Duodenal mucosa (tissue), 2 donors: ENCODE measurements at regions not wholly inside any gene's neighbourhood (a gene's known extent, or its start where the extent isn't known, plus 50 kb on each side); places are given as distances from the start of the nearest gene placed in this dataset.
"Not testable (repeated sequence)": the region's sequence is repeated elsewhere in the genome, so short reads cannot be mapped to it uniquely, and the experiment has no call there.

Experiments used
- H3K27ac ChIP-seq: one replicate; pipeline ENCODE4 v1.7.0; 2013; ENCODE audit warnings: low read depth, low read length
- H3K27me3 ChIP-seq, 2 donors: one replicate each; pipeline ENCODE4 v1.7.0; 2013; ENCODE audit warnings: low read length in 2 of 2, control low read depth in 1 of 2; ENCODE audit not compliant: insufficient read depth in 2 of 2, control insufficient read depth in 1 of 2
- H3K36me3 ChIP-seq, 2 donors: one replicate each; pipeline ENCODE4 v1.7.0; 2013; ENCODE audit warnings: low read length in 2 of 2, control low read depth in 1 of 2; ENCODE audit not compliant: insufficient read depth in 2 of 2, control insufficient read depth in 1 of 2
- H3K4me1 ChIP-seq, 2 donors: one replicate each; pipeline ENCODE4 v1.7.0; 2013; ENCODE audit warnings: low read length in 2 of 2, control low read depth in 1 of 2; ENCODE audit not compliant: insufficient read depth in 2 of 2, control insufficient read depth in 1 of 2
- H3K4me3 ChIP-seq, 2 donors: one replicate each; pipeline ENCODE4 v1.7.0; 2013; ENCODE audit warnings: low read length in 2 of 2, low read depth in 1 of 2
- H3K9ac ChIP-seq, 2 donors: one replicate each; pipeline ENCODE4 v1.7.0; 2013; ENCODE audit warnings: low read length in 2 of 2, low read depth in 1 of 2
- H3K9me3 ChIP-seq, 2 donors: one replicate each; pipeline ENCODE4 v1.7.0; 2013; ENCODE audit warnings: low read length in 2 of 2, control low read depth in 1 of 2; ENCODE audit not compliant: control insufficient read depth in 1 of 2

DNA sequence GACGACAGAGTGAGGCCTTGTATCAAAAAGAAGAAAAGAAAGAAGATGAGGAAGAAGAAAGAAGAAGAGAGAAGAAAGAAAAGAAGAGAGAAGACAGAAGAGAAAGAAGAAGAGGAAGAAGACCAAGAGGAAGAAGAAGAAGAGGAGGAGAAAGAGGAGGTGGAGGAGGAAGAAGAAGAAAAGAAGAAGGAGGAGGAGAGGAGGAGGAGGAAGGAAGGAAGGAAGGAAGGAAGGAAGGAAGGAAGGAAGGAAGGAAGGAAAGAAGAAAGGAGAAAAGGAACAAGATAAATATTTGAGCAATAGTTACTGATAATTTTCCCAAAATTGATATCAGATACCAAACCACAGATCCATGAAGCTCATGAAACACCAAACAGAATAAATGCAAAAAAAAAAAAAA lies 169.7 kb upstream of the TMEM45B start:
- no peaks in the 10 kb centered on the region for H3K36me3 ChIP-seq
- no peaks in the 10 kb centered on the region for H3K27me3 ChIP-seq
- no peak overlapping the region for H3K9ac ChIP-seq
- H3K9me3 ChIP-seq, result no peaks in the 10 kb centered on the region
- no peak overlapping the region for H3K4me3 ChIP-seq
- H3K27ac ChIP-seq, result no peak overlapping the region
- no peaks in the 10 kb centered on the region for H3K4me1 ChIP-seq

DNA sequence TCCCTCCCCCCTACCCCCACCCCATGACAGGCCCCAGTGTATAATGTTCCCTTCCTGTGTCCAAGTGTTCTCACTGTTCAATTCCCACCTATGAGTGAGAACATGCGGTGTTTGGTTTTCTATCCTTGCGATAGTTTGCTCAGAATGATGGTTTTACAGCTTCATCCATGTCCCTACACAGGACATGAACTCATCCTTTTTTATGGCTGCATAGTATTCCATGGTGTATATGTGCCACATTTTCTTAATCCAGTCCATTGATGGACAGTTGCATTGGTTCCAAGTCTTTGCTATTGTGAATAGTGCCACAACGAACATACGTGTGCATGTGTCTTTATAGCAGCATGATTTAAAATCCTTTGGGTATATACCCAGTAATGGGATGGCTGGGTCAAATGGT lies 165.6 kb upstream of the TMEM45B start:
- not testable (repeated sequence) for H3K27ac ChIP-seq, H3K9me3 ChIP-seq, H3K4me1 ChIP-seq, H3K9ac ChIP-seq, H3K36me3 ChIP-seq, H3K27me3 ChIP-seq, H3K4me3 ChIP-seq

DNA sequence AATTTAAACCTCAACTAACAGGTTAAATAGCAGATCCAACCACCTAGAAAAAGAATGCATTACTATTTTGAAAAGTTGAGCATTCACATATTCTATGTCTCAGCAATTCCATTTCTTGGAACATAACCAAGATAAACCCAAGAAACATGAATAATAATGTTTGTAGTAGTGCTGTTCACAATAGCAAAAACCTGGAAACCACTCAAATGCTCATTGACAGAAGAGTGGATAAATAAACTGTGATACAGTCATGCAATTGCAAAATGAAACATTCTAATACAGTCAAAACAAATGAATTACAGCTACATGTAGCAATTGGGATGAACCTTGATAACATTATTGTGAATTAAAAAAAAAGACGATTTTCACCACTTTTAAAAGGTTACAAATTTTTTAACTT lies 162.8 kb upstream of the TMEM45B start:
- H3K9me3 ChIP-seq, result peaks cover 10 to 14% of the 10 kb centered on the region in 2 donors
- H3K36me3 ChIP-seq, result no peaks in the 10 kb centered on the region
- no peaks in the 10 kb centered on the region for H3K4me1 ChIP-seq
- no peak overlapping the region for H3K4me3 ChIP-seq
- no peaks in the 10 kb centered on the region for H3K27me3 ChIP-seq
- no peak overlapping the region for H3K27ac ChIP-seq
- H3K9ac ChIP-seq, result no peak overlapping the region

DNA sequence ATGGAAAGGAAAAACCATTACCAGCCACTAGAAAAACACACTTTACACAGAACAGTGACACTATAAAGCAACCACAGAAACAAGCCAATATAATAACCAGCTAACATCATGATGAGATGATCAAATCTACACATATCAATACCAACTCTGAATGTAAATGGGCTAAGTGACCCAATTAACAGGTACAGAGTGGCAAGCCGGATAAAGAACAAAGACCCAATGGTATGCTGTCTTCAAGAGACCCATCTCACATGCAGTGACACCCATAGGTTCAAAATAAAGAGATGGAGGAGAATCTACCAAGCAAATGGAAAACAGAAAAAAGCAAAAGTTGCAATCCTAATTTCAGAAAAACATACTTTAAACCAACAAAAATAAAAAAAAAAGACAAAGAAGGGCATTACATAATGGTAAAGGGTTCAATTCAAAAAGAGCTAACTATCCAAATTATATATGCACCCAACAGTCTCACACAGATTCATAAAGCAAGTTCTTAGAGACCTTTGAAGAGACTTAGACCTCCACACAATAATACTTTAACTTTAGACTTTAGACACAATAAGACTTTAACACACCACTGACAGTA lies 160.3 kb upstream of the TMEM45B start:
- H3K27ac ChIP-seq, result no peak overlapping the region
- no peaks in the 10 kb centered on the region for H3K27me3 ChIP-seq
- no peak overlapping the region for H3K9ac ChIP-seq
- peaks cover 10 to 14% of the 10 kb centered on the region in 2 donors for H3K9me3 ChIP-seq
- H3K4me1 ChIP-seq, result no peaks in the 10 kb centered on the region
- no peaks in the 10 kb centered on the region for H3K36me3 ChIP-seq
- no peak overlapping the region for H3K4me3 ChIP-seq

DNA sequence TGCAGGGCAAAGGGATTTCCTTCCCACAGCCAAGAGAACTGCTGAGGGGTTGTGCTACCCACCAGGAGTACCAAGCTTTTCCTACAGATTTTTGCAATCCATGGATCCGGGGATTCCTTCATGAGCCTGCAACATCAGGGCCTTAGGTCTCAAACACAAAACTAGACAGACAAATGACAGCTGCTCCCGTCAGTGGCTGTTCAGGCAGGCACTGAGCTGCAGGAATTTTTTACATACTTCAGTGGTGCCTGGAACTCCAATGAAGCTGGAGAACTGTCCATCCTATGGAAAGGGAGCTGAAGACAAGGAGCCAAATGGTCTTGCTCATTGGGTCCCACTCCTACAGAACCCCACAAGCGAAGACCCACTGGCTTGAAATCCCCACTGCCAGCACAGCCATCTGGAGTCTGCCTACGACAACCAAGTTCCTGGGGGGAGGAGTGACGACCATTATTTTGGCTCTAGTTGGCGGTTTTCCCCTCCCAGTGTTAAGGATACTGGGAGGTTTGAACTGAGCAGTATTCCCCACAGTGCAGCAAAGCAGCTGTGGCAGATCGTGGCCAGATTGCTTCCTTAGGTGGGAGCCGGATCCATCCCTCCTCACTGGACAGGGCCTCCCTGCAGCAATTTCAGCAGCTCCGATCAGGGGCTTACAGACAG lies 157.7 kb upstream of the TMEM45B start:
- Histone ChIP-seq H3K4me3 (no peak overlapping the region), H3K27me3 (no peaks in the 10 kb centered on the region), H3K36me3 (no peaks in the 10 kb centered on the region), H3K9me3 (peaks cover 10 to 14% of the 10 kb centered on the region in 2 donors), H3K4me1 (no peaks in the 10 kb centered on the region), H3K9ac (no peak overlapping the region), H3K27ac (no peak overlapping the region)

DNA sequence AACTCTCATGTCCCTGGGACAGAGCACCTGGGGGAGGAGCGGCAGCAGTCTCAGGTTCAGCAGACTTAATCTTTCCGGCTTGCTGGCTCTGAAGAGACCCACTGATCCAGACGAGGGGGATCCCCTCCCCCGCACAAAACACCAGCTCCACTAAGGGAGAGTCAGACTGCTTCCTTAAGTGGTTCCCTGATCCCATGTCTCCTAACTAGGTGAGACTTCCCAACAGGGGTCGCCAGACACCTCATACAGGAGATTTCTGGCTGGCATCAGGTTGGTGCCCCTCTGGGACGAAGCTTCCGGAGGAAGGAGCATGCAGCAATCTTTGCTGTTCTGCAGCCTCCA lies 157.2 kb upstream of the TMEM45B start:
- no peaks in the 10 kb centered on the region for H3K27me3 ChIP-seq
- H3K27ac ChIP-seq, result no peak overlapping the region
- no peak overlapping the region for H3K9ac ChIP-seq
- H3K4me3 ChIP-seq, result no peak overlapping the region
- no peaks in the 10 kb centered on the region for H3K4me1 ChIP-seq
- no peaks in the 10 kb centered on the region for H3K36me3 ChIP-seq
- H3K9me3 ChIP-seq, result peaks cover 10 to 14% of the 10 kb centered on the region in 2 donors

DNA sequence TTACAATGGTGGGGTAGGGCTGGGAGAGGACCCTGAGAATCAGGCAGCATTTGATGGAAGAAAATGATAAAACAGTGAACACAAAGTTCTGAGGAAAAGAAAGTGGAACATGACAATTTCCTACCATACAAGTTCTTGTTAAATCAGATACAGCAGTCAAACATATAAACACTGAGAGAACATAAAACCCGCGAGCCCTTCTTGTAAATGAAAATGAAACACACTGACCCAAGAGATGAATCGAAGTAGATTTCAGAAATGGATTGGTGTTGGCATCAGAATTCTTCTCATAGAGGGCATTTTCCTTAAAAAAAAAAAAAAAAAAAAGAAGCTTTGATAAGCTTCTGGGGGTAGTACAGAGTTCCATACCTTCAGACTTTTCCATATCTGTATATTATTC lies 134.7 kb upstream of the TMEM45B start:
- Histone ChIP-seq H3K9ac (no peak overlapping the region), H3K4me1 (no peaks in the 10 kb centered on the region), H3K4me3 (no peak overlapping the region), H3K27ac (no peak overlapping the region), H3K36me3 (no peaks in the 10 kb centered on the region), H3K27me3 (no peaks in the 10 kb centered on the region), H3K9me3 (no peaks in the 10 kb centered on the region)

DNA sequence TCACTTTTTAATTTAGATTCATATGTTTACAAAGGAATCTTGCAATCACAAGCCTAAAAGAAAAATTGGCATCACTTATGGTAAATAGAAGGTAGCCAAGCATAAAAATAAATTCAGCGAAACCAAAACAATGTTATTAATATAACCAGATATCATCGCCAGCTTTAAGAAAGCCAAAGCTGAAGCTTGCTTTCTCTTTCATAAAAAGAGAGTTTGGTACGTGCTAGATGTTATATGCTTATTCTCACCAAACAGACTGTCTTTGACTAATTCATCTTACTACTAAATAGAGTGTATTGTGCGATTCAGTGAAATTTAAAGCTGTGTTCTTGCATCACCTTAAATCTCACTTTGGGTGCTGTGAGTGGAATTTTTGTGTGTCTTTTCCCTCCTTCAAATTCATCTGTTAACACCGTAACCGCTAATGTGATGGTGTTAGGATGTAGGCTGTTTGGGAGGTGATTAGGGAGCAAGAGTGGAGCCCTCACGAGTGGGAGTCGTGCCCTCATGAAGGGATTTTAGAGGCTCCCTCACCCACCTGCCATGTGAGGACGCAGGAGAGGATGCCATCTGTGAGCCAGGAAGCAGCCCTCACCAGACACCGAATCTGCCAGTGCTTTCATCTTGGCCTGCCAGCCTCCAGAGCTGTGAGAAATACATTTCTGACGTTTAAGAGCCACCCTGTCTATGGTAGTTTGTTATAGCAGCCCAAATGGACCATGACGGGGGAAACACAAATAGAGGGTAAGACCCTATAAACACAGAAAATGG lies 134.1 kb upstream of the TMEM45B start:
- H3K9me3 ChIP-seq, result no peaks in the 10 kb centered on the region
- H3K27ac ChIP-seq, result no peak overlapping the region
- H3K9ac ChIP-seq, result no peak overlapping the region
- H3K36me3 ChIP-seq, result no peaks in the 10 kb centered on the region
- no peaks in the 10 kb centered on the region for H3K4me1 ChIP-seq
- H3K27me3 ChIP-seq, result no peaks in the 10 kb centered on the region
- H3K4me3 ChIP-seq, result no peak overlapping the region

DNA sequence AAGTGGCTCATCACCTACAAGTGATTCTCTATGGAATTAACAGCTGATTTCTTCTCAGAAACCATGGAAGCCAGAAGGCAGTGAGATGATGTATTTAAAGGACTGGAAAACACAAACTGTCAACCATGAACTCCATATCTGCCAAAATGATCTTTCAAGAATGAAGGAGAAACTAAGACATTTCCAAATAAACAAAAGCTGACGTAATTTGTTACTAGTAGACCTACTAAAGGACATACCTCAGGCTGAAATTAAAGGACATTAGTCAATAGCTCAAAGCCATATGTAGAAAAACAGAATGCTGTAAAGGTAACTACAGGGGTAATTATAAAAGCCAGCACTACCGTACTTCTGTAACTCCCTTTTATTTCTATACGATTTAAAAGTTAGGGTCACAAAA lies 129.4 kb upstream of the TMEM45B start:
- Histone ChIP-seq H3K4me1 (no peaks in the 10 kb centered on the region), H3K36me3 (no peaks in the 10 kb centered on the region), H3K9ac (no peak overlapping the region), H3K27ac (no peak overlapping the region), H3K4me3 (no peak overlapping the region), H3K9me3 (no peaks in the 10 kb centered on the region), H3K27me3 (no peaks in the 10 kb centered on the region)

DNA sequence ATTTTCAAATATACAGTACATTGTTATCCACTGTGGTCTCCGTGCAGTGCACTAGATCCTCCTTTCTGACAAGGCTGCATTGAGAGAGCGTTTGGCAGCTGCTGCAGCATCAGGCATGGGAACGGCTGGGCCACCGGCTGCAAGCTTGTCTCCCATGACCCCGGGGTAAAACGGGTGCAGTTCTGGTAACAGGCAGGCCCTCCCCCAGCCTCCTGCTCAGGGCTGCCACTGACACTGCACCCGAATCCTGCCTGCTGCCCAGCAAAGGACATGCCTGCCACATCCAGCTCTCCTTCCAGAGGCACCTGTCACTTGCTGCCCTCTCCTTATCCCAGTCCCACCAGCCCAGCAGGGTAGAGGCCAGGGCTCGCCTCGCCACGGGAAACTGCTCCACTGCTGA lies 124.5 kb upstream of the TMEM45B start:
- H3K36me3 ChIP-seq, result no peaks in the 10 kb centered on the region
- H3K27me3 ChIP-seq, result no peaks in the 10 kb centered on the region
- H3K9ac ChIP-seq, result no peak overlapping the region
- no peak overlapping the region for H3K4me3 ChIP-seq
- peaks cover 6% of the 10 kb centered on the region in 2 donors for H3K4me1 ChIP-seq
- H3K9me3 ChIP-seq, result no peaks in the 10 kb centered on the region
- H3K27ac ChIP-seq, result no peak overlapping the region
